HG02970 (cell line): ENCODE measurements at regions not wholly inside any gene's neighbourhood (a gene's known extent, or its start where the extent isn't known, plus 50 kb on each side); places are given as distances from the start of the nearest gene placed in this dataset.

ENCODE experiments used
- ATAC-seq: cut with Tn5 transposase; IDR thresholded peaks from one replicate; pipeline ENCODE4 v1.9.1; 2021; ENCODE audit warnings: mild to moderate bottlenecking, moderate library complexity, moderate number of reproducible peaks; ENCODE audit not compliant: unreplicated experiment, low FRiP score

DNA sequence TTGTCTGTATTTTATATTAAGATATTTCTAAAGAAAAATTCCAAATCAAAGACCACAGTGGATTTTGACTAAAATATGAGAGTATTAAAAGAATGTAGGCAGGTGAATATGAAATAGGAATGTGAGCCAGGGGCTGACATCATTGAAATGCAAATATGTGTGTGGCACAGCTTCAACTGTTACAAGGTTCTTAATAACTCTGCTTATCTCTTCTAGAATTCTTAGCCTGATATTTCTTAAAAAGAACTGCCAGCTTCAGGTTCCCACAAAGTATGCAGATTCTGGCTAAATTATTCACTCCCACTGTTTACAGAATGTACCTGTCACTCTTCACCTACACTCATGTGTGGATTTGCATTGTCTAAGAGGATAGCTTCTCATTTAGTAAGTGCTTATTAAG, 274.4 kb downstream of the DIRAS2 start:
- ATAC-seq: no peak

DNA sequence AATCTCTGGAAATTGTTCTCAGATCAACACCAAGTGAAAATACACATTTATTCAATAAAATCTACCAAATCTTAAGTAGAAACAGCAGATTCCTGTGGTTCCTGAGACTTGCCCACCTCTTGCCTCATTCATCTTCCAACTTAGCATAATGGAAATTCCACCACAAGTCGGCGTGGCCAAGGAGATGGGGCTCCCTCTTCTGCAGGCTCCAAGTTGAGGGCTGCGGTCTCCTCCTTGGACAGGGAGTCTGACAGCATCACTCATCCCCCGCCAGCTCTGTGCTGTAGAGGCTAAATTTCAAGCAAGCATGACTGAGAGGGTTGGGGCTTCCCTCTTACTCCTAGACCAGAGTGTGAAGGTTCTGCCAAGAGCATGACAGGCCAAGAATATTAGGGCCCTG, 273.7 kb downstream of the DIRAS2 start:
- no peak for ATAC-seq

DNA sequence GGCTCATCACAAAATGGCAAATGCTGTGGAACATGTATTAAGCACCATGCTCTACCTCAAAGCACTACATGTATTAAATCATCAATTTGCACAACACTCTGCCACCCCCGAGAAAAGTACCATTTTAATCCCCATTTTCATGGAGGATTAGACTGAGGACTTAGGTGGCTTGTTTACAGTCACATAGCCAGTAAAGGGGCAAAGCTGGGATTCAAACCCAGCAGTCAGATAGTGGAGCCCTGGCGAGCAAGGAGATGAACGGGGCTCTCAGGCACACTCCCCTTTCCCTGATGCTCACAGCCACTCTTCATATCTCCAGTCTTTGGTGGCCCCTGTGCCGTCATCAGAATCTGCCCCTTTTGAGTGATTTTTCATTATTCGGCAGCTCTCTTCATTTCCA, 262.9 kb downstream of the DIRAS2 start:
- ATAC-seq: no peak

- ATAC-seq: no peak
These were observed 257.5 kb downstream of the DIRAS2 start for GRCh38 chr9:90385146-90385545.

GRCh38 chr9:90393365-90394152, 249.1 kb downstream of the DIRAS2 start:
- ATAC-seq: no peak

DNA sequence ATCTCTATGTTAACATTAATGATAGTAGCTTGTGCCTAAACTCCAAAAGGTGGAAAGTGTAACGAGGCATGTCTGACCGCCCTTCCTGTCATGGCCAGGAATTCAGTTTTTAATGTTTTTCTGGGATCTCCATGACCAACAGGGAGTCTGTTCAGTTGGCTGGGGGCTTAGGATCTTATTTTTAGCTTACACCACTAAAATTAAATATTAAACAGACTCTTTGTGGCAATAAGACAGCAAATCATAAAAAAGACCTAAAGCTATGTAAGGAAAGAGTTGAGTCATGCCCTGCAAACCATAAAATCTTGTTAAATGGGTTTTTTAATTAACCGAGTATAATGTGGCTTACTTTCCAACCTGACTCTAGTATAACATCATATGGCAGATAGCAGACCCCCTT, 247.8 kb downstream of the DIRAS2 start:
- no peak for ATAC-seq

- ATAC-seq: no peak
These were observed 242.5 kb downstream of the DIRAS2 start for GRCh38 chr9:90400091-90400490.

- ATAC-seq: no peak
These were observed 234.0 kb downstream of the DIRAS2 start for GRCh38 chr9:90408659-90409058.

DNA sequence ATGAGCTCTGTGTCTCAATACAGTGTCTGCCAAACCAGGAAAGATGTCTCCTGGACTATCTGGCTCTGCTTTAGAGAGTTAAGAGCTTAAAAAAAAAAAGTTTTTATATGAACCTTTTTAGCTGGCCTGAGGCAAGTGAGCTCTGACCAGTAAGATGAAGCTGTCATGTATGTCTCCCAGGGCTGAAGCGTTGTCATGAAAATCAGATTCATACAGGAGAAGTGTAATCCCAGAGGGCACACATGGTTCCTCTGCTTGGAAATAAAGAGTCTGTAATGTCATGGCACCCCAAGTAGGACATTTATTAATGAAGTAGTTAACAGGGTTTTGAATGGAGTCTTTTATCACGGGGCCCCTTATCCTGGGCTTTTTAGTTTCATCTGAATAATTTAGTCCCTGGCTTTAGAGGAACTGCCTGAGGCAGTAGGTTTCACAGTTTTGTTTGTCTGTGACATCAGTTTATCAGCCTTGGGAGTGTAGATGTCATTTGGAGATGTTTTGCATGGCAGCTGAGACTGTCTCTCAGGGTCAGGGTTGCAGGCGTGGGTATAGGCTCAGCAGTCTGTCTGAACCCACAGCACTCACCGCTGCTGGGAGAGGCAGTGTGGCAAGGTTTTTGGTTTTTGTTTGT, 223.3 kb downstream of the DIRAS2 start:
- ATAC-seq: no peak

DNA sequence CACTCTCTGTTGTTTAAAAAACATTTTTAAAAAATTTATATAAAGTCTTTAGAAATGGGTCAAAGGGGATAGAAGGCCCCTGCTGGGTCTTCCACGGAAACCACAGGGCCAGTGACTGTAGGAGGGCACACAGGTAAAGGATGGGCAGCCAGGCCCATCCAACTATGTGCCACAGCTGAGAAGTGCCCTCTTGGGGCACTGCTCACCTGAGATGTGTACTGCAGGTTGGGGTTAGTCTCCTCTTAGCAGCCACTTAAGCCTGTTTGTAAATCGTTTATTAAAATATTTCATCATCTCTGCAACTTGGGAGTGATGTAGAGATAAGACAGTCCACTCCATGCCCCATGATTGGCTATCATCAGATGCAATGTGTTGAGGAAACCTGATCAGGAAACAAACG, 222.4 kb downstream of the DIRAS2 start:
- ATAC-seq: no peak

DNA sequence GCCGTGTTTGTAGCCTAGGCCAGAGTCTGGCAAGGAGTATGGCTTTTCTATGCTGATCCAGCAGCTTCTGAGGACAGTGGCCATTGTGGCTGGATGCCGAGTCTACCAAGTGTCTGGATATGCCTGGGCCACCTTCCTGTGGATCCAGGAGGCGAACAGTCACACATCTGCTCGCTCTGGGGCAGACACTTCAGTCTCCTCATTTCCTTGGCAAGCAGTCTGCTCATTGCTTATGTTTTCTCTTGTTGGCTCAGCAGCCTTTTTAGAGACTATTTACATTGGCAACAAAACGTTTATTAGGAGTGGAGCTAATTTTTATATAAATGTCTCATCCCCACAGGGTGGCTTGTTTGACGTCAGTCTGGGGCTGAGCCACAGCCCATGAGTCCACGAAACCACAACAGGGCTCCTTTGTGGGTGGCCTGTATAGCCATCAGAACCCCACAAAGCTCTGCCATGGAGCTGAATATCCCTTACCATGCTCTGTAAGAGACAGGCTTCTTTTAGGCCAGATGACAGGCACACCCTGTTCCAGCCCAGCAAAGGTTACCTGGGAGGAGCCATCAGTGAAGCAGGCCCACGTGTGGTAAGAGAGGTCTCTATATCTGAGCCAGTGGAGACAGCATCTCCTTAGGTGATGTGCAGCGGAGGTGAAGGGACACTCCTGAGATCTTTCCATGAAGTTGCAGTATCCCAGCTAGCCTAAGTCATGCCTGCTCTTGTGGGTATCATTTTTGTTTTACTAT, 221.7 kb downstream of the DIRAS2 start:
- no peak for ATAC-seq

DNA sequence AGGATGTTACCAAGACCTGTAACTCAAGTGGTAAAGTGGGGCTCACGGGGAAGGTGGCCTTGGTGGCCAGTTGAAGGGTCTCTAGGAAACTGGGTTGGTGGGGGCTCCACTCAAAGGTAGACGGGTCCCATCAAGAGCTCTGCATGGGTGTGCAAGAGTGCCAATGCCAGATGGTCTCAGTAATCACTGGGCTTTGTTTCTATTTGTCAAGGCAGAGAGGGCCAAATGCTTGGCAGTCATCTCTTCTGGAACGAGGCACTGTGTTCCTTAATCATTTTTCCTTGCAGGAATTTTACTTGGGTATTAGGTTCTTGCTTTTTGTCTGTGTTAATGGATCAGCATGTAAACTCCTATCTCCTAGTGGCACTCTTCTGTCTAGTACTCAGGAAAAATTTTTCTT, 220.8 kb downstream of the DIRAS2 start:
- ATAC-seq: no peak

GRCh38 chr9:90423661-90424193, 218.9 kb downstream of the DIRAS2 start:
- no peak for ATAC-seq

DNA sequence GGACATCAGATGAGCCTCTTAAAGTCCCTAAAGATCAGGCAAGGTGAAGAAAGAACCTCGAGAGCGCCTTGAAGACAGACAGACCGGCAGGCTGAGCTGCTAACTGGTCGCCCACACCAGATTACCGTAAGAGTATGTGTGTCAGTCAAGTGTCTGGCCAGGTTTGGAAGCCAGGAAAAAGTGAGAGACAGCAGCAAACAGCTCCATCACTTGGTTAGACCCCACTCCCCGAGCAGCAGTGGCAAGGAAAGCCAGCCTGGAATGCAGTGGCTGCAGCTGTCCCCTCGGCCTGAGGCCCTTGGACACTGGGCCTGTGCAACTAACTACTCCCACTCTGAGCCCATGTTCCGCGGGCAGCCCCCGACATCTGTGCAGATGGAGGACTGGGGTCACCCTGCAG, 214.1 kb downstream of the DIRAS2 start:
- ATAC-seq: no peak

GRCh38 chr9:90432951-90433350, 209.7 kb downstream of the DIRAS2 start:
- ATAC-seq: no peak

DNA sequence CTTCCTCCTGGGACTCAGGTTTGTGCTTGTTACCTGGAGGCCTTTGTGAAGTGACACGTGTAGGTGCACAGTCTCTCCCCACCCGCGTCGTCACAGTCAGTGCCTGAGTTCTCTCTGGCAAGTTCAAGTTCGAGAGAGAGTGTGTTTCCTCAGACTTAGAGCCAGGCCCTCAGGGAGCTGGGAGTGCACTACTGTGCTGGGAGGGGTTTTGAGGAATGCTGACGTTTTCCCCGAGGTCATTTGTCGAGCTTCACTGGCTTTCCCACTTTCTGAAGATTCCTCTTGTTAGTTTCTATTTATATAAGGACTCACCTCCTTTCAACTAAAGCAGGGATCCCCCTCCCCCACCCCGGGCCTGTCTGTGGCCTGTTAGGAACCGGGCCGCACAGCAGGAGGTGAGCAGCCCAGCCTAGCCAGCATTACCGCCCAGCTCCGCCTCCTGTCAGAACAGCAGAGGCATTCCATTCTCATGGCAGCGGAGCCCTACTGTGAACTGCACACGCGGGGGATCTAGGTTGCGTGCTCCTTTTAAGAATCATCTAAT, 209.2 kb downstream of the DIRAS2 start:
- no peak for ATAC-seq

DNA sequence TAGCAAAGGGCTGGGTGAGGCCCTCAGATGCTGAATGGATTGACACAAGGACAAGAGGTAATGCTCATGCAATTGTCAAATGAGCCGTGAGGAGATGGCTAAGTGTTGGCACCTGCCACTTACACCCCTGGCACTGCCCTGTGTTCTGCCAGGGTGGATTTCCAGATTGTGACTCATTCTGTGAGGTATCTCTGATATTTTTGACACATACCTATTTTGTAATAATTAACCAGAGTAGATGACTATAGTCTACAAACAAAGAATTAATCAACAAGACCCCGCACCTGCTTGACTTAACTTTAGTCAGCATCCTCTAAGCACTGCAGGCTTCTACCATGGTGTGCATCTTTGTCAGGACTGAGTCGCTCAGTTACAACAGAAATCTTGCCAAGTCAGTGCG, 200.8 kb downstream of the DIRAS2 start:
- no peak for ATAC-seq

DNA sequence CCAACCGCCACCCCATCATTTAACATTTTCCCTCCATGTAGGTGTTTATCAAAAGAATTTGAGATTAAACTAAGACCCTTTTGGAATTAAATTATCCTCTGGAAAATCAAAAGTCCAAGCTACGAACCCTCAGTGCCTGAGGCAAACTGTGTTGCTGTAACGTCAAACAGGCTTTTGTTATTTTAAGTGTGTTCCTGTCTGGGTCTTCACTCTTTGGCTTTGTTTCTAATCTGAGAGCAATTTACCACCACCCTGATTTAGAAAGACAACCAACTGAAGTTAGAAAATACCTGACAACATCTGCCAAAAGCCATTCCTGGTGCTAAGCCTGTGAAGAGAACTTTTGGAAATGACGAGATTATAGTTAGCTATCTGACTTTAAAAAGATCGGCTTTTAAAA, 199.9 kb downstream of the DIRAS2 start:
- no peak for ATAC-seq

DNA sequence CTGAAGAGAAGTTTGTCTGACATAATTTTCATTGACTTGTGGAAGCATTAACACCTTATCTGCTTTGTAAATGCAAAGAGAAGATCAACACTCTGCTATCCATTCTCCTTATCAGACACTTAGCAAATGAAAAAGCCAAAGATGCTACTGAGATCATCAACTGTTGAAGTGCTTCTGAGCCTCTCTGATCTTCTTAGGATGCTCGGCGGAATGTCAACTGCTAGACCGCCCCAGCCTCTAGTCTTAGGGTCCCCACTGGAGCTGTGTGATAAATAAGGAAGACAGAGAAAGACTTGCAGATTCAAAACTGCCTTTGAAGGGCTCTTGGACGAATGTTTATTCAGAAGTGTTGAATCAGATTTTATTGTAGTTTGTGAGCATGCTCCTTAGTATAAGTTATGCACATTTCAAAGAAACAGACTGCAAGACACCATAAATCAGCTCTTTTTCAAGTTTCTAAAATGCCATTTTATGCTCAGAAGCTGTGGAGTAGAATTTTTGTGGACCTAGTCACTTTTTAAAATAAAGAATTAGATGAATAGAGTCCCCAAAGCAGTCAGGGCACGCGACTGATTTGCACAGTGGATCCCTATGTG, 197.9 kb downstream of the DIRAS2 start:
- ATAC-seq: no peak

GRCh38 chr9:90445391-90445790, 197.2 kb downstream of the DIRAS2 start:
- ATAC-seq: no peak
